ENCODE measurements at regions not wholly inside any gene's neighbourhood (a gene's known extent, or its start where the extent isn't known, plus 50 kb on each side); places are given as distances from the start of the nearest gene placed in this dataset.

DNA sequence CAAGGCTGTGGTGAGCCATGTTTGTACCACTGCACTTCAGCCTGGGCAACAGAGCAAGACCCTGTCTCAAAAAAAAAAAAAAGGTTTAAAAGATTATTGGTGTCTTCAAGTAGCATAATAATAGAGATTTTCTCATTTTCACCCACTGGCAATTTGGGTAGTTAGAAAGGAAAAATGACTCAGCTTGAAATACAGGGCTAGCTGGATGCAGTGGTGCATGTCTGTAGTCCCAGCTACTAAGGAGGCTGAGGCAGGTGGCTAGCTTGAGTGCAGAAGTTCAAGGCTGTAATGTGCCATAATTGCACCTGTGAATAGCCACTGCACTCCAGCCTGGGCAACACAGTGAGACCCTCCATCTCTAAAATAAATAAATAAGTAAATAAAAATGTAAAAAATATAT, 111.1 kb downstream of the ARRDC3 start:
- ChIA-PET POLR2A (interaction anchor here (0.7 kb wide), 1 partner anchor 742 kb away, joined by 5 read pairs; no protein-coding TSS in a partner anchor), CTCF (no interaction called here)
- DNase-seq (no peak), ATAC-seq (ENCODE audit: low read depth) (no peak)
- Histone ChIP-seq H3K27ac (ENCODE audit: low read length in 2 of 2) (no peak overlapping the region), H2AFZ (ENCODE audit: insufficient read depth, low read depth, low read length, poor library complexity, severe bottlenecking) (no peak overlapping the region), H3K4me1 (ENCODE audit: control insufficient read depth in 2 of 2, insufficient read depth in 2 of 2, low read length in 2 of 2) (no peaks in the 10 kb centered on the region), H3K9me3 (ENCODE audit: control extremely low read depth in 1 of 3, control insufficient read depth in 2 of 3, insufficient read depth in 1 of 3, low read length in 2 of 3) (no peaks in the 10 kb centered on the region), H3K9ac (ENCODE audit: low read length) (no peak overlapping the region), H4K20me1 (ENCODE audit: control insufficient read depth, insufficient read depth, low read length, poor library complexity, severe bottlenecking) (no peaks in the 10 kb centered on the region), H3K79me2 (ENCODE audit: control insufficient read depth, insufficient read depth, low read length) (no peaks in the 10 kb centered on the region), H3K4me2 (replicated peaks; ENCODE audit: low read depth, low read length, poor library complexity, severe bottlenecking) (no peak overlapping the region), H3K27me3 (replicated peaks in 1 of 4; ENCODE audit: control extremely low read depth in 1 of 4, control insufficient read depth in 3 of 4, insufficient read depth in 4 of 4, low read length in 3 of 4) (peaks cover 0 to 6% (median 1%) of the 10 kb centered on the region in 4 experiments), H3K4me3 (ENCODE audit: control extremely low read depth in 1 of 5, extremely low read depth in 1 of 5, insufficient read depth in 1 of 5, low read depth in 2 of 5, low read length in 4 of 5) (no peak overlapping the region), H3K36me3 (replicated peaks in 1 of 2; ENCODE audit: control extremely low read depth in 1 of 2, control insufficient read depth in 1 of 2, extremely low read depth in 1 of 2, insufficient read depth in 2 of 2, low read length in 1 of 2) (no peaks in the 10 kb centered on the region)
- no peaks in the 10 kb centered on the region for H3K9me3 Mint-ChIP-seq (ENCODE audit: insufficient read depth)
- H3K4me1 Mint-ChIP-seq: no peaks in the 10 kb centered on the region
- no peak overlapping the region for H3K27ac Mint-ChIP-seq
- intact Hi-C loops (cut with micrococcal nuclease): no loop called here
- H3K4me3 Mint-ChIP-seq: no peak overlapping the region
- H3K27me3 Mint-ChIP-seq: peaks cover 11% of the 10 kb centered on the region
- TF ChIP-seq, protein P1, sequence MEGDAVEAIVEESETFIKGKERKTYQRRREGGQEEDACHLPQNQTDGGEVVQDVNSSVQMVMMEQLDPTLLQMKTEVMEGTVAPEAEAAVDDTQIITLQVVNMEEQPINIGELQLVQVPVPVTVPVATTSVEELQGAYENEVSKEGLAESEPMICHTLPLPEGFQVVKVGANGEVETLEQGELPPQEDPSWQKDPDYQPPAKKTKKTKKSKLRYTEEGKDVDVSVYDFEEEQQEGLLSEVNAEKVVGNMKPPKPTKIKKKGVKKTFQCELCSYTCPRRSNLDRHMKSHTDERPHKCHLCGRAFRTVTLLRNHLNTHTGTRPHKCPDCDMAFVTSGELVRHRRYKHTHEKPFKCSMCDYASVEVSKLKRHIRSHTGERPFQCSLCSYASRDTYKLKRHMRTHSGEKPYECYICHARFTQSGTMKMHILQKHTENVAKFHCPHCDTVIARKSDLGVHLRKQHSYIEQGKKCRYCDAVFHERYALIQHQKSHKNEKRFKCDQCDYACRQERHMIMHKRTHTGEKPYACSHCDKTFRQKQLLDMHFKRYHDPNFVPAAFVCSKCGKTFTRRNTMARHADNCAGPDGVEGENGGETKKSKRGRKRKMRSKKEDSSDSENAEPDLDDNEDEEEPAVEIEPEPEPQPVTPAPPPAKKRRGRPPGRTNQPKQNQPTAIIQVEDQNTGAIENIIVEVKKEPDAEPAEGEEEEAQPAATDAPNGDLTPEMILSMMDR (IDR thresholded peaks at IDR 0.05): no peak
- no peak for TF ChIP-seq EZH2 (IDR thresholded peaks at IDR 0.05; ENCODE audit: borderline replicate concordance, insufficient read depth, low read depth, low read length, poor library complexity, severe bottlenecking)

DNA sequence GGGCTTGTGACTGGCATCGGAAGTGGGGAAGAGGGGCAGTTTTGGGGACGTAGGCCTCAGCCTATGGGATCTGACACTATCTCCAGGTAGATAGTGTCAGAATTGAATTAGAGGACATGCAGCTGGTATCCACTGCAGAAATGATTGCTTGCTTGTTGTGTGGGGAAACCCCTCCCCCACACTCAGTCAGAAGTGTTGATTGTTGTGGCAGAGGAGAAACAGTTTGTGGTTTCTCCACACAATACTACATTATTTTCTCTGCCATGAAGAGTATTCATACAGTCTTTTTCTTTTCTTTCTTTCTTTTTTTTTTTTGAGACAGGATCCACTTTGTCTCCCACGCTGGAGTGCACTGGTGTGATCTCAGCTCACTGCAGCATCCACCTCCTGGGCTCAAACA, 113.9 kb downstream of the ARRDC3 start:
- Histone ChIP-seq H3K27ac (ENCODE audit: low read length in 2 of 2) (no peak overlapping the region), H3K27me3 (replicated peaks in 1 of 4; ENCODE audit: control extremely low read depth in 1 of 4, control insufficient read depth in 3 of 4, insufficient read depth in 4 of 4, low read length in 3 of 4) (no peaks in the 10 kb centered on the region), H3K36me3 (replicated peaks in 1 of 2; ENCODE audit: control extremely low read depth in 1 of 2, control insufficient read depth in 1 of 2, extremely low read depth in 1 of 2, insufficient read depth in 2 of 2, low read length in 1 of 2) (no peaks in the 10 kb centered on the region), H3K4me3 (ENCODE audit: control extremely low read depth in 1 of 5, extremely low read depth in 1 of 5, insufficient read depth in 1 of 5, low read depth in 2 of 5, low read length in 4 of 5) (no peak overlapping the region), H3K79me2 (ENCODE audit: control insufficient read depth, insufficient read depth, low read length) (no peaks in the 10 kb centered on the region), H4K20me1 (ENCODE audit: control insufficient read depth, insufficient read depth, low read length, poor library complexity, severe bottlenecking) (no peaks in the 10 kb centered on the region), H2AFZ (ENCODE audit: insufficient read depth, low read depth, low read length, poor library complexity, severe bottlenecking) (no peak overlapping the region), H3K9me3 (ENCODE audit: control extremely low read depth in 1 of 3, control insufficient read depth in 2 of 3, insufficient read depth in 1 of 3, low read length in 2 of 3) (no peaks in the 10 kb centered on the region), H3K4me2 (replicated peaks; ENCODE audit: low read depth, low read length, poor library complexity, severe bottlenecking) (no peak overlapping the region), H3K4me1 (ENCODE audit: control insufficient read depth in 2 of 2, insufficient read depth in 2 of 2, low read length in 2 of 2) (no peaks in the 10 kb centered on the region), H3K9ac (ENCODE audit: low read length) (no peak overlapping the region)
- ATAC-seq (ENCODE audit: low read depth) (no peak), DNase-seq (no peak)
- Mint-ChIP-seq H3K27ac (no peak overlapping the region), H3K4me1 (peaks cover 2% of the 10 kb centered on the region), H3K9me3 (ENCODE audit: insufficient read depth) (no peaks in the 10 kb centered on the region), H3K27me3 (peaks cover 3% of the 10 kb centered on the region), H3K4me3 (no peak overlapping the region)
- WGBS (ENCODE audit: insufficient coverage): no CpG with 5 or more reads among the region's 3 CpGs
- ChIA-PET POLR2A (no interaction called here), CTCF (interaction anchor here (0.6 kb wide), 1 partner anchor 11 kb away, joined by 3 read pairs; no protein-coding TSS in a partner anchor)
- TF ChIP-seq, protein P1 (IDR thresholded peaks at IDR 0.05): no peak
- no peak for TF ChIP-seq EZH2 (IDR thresholded peaks at IDR 0.05; ENCODE audit: borderline replicate concordance, insufficient read depth, low read depth, low read length, poor library complexity, severe bottlenecking)
- intact Hi-C loops (cut with micrococcal nuclease): no loop called here
